ENCODE measurements at regions not wholly inside any gene's neighbourhood (a gene's known extent, or its start where the extent isn't known, plus 50 kb on each side); places are given as distances from the start of the nearest gene placed in this dataset.
"Not testable (repeated sequence)": the region's sequence is repeated elsewhere in the genome, so short reads cannot be mapped to it uniquely, and the experiment has no call there.

GRCh38 chr19:37306383-37306963 lies 64.4 kb upstream of the ZNF527 start:
- TF ChIP-seq, protein P1, sequence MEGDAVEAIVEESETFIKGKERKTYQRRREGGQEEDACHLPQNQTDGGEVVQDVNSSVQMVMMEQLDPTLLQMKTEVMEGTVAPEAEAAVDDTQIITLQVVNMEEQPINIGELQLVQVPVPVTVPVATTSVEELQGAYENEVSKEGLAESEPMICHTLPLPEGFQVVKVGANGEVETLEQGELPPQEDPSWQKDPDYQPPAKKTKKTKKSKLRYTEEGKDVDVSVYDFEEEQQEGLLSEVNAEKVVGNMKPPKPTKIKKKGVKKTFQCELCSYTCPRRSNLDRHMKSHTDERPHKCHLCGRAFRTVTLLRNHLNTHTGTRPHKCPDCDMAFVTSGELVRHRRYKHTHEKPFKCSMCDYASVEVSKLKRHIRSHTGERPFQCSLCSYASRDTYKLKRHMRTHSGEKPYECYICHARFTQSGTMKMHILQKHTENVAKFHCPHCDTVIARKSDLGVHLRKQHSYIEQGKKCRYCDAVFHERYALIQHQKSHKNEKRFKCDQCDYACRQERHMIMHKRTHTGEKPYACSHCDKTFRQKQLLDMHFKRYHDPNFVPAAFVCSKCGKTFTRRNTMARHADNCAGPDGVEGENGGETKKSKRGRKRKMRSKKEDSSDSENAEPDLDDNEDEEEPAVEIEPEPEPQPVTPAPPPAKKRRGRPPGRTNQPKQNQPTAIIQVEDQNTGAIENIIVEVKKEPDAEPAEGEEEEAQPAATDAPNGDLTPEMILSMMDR (IDR thresholded peaks at IDR 0.05) = no peak
- H3K36me3 ChIP-seq (ENCODE audit: insufficient read depth, low read length) = no peaks in the 10 kb centered on the region
- H3K4me1 ChIP-seq (ENCODE audit: insufficient read depth, low read length) = no peaks in the 10 kb centered on the region
- intact Hi-C loops (cut with DNase I, micrococcal nuclease) = no loop called here
- Mint-ChIP-seq H3K4me1 (ENCODE audit: low read depth) (peaks cover 5% of the 10 kb centered on the region), H3K27me3 (peaks cover 9% of the 10 kb centered on the region), H3K9me3 (no peaks in the 10 kb centered on the region), H3K27ac (no peak overlapping the region), H3K36me3 (ENCODE audit: low read depth) (no peaks in the 10 kb centered on the region), H3K4me3 (no peak overlapping the region)
- peaks cover 0 to 9% of the 10 kb centered on the region in 2 experiments for H3K27me3 ChIP-seq (ENCODE audit: control insufficient read depth in 1 of 2, insufficient read depth in 2 of 2, low read length in 2 of 2)
- H3K9me3 ChIP-seq (ENCODE audit: control insufficient read depth in 1 of 2, insufficient read depth in 1 of 2, low read length in 2 of 2) = peaks cover 0 to 34% of the 10 kb centered on the region in 2 experiments
- no peak overlapping the region for H3K4me3 ChIP-seq (ENCODE audit: low read length)
- ChIA-PET CTCF (no interaction called here), POLR2A (no interaction called here)
- no peak overlapping the region for H3K27ac ChIP-seq (ENCODE audit: low read depth in 1 of 2, low read length in 2 of 2)
- DNase-seq (no peak), ATAC-seq (ENCODE audit: poor library complexity) (no peak)

DNA sequence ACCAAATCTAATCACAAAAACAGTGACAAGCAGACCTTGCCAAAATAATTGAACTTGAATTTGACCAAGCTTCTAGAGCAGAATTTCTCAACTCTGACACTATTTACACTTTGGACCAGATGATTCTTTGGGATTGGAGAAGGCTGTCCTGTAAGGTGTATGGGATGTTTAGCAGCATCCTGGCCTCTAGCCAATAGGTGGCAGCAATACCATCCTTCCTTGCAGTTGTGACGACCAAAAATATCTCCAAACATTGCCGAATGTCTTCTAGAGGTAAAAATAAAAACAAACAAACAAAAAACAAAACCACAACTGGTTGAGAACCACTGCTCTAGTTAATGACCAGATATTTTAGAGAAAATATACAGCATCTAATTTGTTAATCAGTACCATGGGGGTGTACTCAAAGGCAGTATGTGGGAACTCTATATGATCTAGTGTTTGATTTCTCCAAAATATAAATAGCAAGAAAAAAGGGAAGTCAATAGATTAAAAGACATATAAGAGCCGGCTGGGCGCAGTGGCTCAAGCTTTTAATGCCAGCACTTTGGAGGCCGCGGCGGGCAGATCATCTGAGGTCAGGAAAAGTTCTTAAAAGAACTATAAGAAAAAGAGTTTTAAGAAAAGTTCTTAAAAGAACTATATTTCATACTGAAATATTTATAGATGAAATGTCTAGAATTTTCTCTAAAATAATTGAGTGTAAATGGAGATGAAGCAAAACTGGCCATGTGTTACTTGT lies 60.9 kb upstream of the ZNF527 start:
- Mint-ChIP-seq H3K4me3 (peak overlapping the region; percentile 50), H3K36me3 (ENCODE audit: low read depth) (peaks cover 3% of the 10 kb centered on the region), H3K4me1 (ENCODE audit: low read depth) (peaks cover 22% of the 10 kb centered on the region), H3K27me3 (peaks cover 11% of the 10 kb centered on the region), H3K27ac (no peak overlapping the region), H3K9me3 (no peaks in the 10 kb centered on the region)
- ATAC-seq (ENCODE audit: poor library complexity) (no peak), DNase-seq (peak in 7 of 14 experiments; percentile 9 to 68 (median 44))
- TF ChIP-seq, protein P1 (IDR thresholded peaks at IDR 0.05) = peak; percentile 71
- Histone ChIP-seq H3K36me3 (ENCODE audit: insufficient read depth, low read length) (no peaks in the 10 kb centered on the region), H3K4me1 (ENCODE audit: insufficient read depth, low read length) (peaks cover 12% of the 10 kb centered on the region), H3K9me3 (ENCODE audit: control insufficient read depth in 1 of 2, insufficient read depth in 1 of 2, low read length in 2 of 2) (peaks cover under 1 to 17% of the 10 kb centered on the region in 2 experiments), H3K4me3 (ENCODE audit: low read length) (no peak overlapping the region), H3K27ac (ENCODE audit: low read depth in 1 of 2, low read length in 2 of 2) (no peak overlapping the region), H3K27me3 (ENCODE audit: control insufficient read depth in 1 of 2, insufficient read depth in 2 of 2, low read length in 2 of 2) (peaks cover 0 to 7% of the 10 kb centered on the region in 2 experiments)
- POLR2A ChIA-PET = interaction anchor here (1.1 kb wide), 1 partner anchor 242 kb away, joined by 4 read pairs; no protein-coding TSS in a partner anchor
- intact Hi-C loops (cut with DNase I, micrococcal nuclease) = loop anchor here (10.0 kb wide), 9 partner anchors 135 to 1195 kb away; partner anchors contain the start of genes ZNF569 (in 2 of the 2), ZNF570 (in 2 of the 2), ZNF573 (in 2 of the 2) and OVOL3 (in 1 of the 2)
- CTCF ChIA-PET = no interaction called here

DNA sequence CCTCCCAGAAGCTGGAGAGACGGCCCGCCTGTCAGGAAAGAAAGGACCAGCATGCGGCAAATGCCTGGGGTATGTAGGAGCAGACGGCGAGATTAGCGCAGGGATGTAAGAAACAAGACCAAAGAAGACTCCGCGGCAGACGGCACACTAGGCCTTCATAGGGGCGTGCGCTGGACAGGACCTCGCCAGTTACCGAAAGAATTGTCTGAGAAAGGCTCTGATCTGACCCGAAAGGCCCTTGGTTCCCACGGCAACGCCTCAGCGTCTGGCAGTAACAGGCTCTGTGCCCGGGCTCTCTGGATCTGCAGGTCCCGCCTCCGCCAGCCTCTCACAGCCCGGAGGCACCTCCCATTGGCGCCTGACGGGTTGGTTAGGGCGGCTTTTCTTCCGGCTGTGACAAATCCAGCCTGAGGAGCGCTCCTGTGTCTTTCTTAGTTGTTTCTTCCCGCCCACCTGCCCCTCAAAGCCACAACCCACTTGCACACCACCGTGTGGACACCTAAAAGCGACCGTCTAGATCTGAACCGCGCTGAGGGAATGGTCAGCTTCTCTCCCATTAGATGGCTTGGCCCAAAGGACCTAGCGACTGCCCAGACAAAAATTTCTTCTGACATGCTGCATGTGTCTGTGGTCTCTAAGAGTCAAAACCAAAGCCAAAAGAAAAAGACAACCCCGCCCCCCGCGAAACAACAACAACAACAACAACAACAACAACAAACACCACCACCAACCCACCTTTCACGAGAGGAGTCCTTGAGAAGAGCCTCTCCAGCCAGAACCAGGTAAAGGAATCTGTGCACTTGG lies 58.2 kb upstream of the ZNF527 start:
- Mint-ChIP-seq H3K4me1 (ENCODE audit: low read depth) (peaks cover 29% of the 10 kb centered on the region), H3K27ac (peak overlapping the region; percentile 21), H3K27me3 (peaks cover 11% of the 10 kb centered on the region), H3K36me3 (ENCODE audit: low read depth) (peaks cover 12% of the 10 kb centered on the region), H3K4me3 (peak overlapping the region; percentile 81)
- peak; percentile 47 for ATAC-seq (ENCODE audit: poor library complexity)
- H3K27me3 ChIP-seq (ENCODE audit: control insufficient read depth in 1 of 2, insufficient read depth in 2 of 2, low read length in 2 of 2); H3K27ac ChIP-seq (ENCODE audit: low read depth in 1 of 2, low read length in 2 of 2); H3K36me3 ChIP-seq (ENCODE audit: insufficient read depth, low read length); CTCF ChIA-PET; H3K9me3 Mint-ChIP-seq: not testable (repeated sequence)
- Histone ChIP-seq H3K4me1 (ENCODE audit: insufficient read depth, low read length) (peaks cover 17% of the 10 kb centered on the region), H3K9me3 (ENCODE audit: control insufficient read depth in 1 of 2, insufficient read depth in 1 of 2, low read length in 2 of 2) (peaks cover 6 to 10% of the 10 kb centered on the region in 2 experiments), H3K4me3 (ENCODE audit: low read length) (peak overlapping the region; percentile 43)
- POLR2A ChIA-PET = interaction anchor here (0.6 to 1.0 kb wide), 2 partner anchors 57 to 194 kb away, joined by 3 read pairs; partner anchors contain the start of gene ZNF793
- intact Hi-C loops (cut with DNase I, micrococcal nuclease) = loop anchor here (10.0 kb wide), 9 partner anchors 138 to 1198 kb away; partner anchors contain the start of genes ZNF569 (in 2 of the 2), ZNF570 (in 2 of the 2), ZNF573 (in 2 of the 2) and OVOL3 (in 1 of the 2)
- peak; percentile 16 to 72 (median 44) for DNase-seq

Data from CD4-positive, alpha-beta T cell (primary cell).